AG04449 (cell line): ENCODE measurements at regions not wholly inside any gene's neighbourhood (a gene's known extent, or its start where the extent isn't known, plus 50 kb on each side); places are given as distances from the start of the nearest gene placed in this dataset.

Experiments
- CTCF ChIA-PET: fragments of 350-600 bp; formaldehyde crosslinking; extraction: SDS; loops from one replicate; lab custom pipeline; 2021; ENCODE audit warnings: antibody characterized with exemption; lab: Yijun Ruan, JAX
- POLR2A ChIA-PET: fragments of 400-600, 350-600 bp; formaldehyde crosslinking; extraction: SDS; loops from one replicate; lab custom pipeline; 2020; ENCODE audit warnings: antibody characterized with exemption, inconsistent platforms; lab: Yijun Ruan, JAX
- DNase-seq: peaks from one replicate; pipeline ENCODE4 v3.0.0-alpha.2; 2010; ENCODE audit warnings: low read depth, low spot score
- H3K4me3 ChIP-seq: 2 replicates; pipeline ENCODE4 v1.5.1; 2011; ENCODE audit warnings: low read depth, mild to moderate bottlenecking, control low read depth, low read length
- TF ChIP-seq, protein P1 (sequence below): IDR thresholded peaks from one replicate; pipeline ENCODE4 v1.5.1; 2011; ENCODE audit warnings: mild to moderate bottlenecking, moderate library complexity, low read length, control low read depth, inconsistent platforms; ENCODE audit not compliant: insufficient read depth; ENCODE audit errors: missing control alignments

DNA sequence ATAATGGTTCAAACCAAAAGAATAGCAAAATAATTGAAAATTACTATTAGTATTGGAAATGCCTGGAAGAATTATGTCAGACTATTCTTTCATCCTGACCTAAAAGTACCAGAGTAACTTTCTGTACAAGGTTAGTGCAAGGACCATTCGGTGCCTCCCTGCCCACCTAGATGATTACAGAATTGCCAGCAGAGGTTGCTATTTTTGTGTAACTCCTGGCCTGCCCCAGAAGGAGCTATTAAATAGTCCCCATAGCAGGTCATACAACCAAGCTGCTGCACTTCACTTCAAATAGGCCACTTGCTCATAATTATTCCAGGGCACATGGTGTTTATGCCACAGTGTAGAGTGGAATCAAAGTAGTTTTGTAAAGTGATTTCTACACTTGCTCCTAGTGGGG lies 831.1 kb upstream of the PABPC4L start:
- TF ChIP-seq, protein P1, sequence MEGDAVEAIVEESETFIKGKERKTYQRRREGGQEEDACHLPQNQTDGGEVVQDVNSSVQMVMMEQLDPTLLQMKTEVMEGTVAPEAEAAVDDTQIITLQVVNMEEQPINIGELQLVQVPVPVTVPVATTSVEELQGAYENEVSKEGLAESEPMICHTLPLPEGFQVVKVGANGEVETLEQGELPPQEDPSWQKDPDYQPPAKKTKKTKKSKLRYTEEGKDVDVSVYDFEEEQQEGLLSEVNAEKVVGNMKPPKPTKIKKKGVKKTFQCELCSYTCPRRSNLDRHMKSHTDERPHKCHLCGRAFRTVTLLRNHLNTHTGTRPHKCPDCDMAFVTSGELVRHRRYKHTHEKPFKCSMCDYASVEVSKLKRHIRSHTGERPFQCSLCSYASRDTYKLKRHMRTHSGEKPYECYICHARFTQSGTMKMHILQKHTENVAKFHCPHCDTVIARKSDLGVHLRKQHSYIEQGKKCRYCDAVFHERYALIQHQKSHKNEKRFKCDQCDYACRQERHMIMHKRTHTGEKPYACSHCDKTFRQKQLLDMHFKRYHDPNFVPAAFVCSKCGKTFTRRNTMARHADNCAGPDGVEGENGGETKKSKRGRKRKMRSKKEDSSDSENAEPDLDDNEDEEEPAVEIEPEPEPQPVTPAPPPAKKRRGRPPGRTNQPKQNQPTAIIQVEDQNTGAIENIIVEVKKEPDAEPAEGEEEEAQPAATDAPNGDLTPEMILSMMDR, result no peak
- POLR2A ChIA-PET, result no interaction called here
- CTCF ChIA-PET, result no interaction called here
- DNase-seq, result no peak
- H3K4me3 ChIP-seq, result no peak overlapping the region

DNA sequence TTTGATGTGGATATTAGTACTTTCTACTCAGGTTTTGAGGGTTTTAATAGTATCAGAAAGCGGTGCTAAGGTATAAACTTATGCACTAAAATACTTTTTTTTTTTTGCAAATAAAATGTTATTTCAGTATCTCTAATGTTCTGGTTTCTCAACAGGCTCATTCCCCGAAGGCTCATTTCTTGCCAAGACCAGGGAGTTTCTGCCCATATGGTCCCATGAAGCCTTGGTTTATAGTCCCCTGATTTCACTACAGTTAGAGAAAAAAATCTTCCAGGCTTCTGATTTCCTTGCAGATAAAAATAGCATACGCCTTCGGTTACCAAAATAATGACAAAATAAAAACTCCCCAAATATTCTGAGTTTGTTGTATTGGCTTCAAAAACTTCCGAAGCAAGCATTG lies 814.2 kb upstream of the PABPC4L start:
- ChIA-PET CTCF (no interaction called here), POLR2A (no interaction called here)
- DNase-seq, result no peak
- H3K4me3 ChIP-seq, result no peak overlapping the region
- TF ChIP-seq, protein P1, result no peak

DNA sequence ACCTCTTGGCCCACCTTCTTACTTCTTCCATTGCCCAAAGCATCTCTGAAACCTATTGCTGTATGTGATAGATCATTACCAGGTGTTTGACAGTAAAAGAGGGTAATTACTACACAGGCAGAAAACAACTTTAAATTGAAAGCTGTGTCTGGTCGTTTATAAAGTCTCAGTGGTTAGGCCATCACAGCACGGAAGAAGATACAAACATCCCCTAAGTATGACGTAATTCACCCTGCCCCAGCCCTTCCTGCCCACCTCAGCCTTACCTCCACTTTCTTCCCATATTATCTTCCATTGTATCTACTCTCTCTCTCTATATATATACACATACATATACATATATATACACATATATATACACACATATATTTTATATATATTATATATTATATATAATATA lies 805.8 kb upstream of the PABPC4L start:
- POLR2A ChIA-PET, result no interaction called here
- no peak overlapping the region for H3K4me3 ChIP-seq
- no peak for DNase-seq
- CTCF ChIA-PET, result no interaction called here
- TF ChIP-seq, protein P1, result no peak

DNA sequence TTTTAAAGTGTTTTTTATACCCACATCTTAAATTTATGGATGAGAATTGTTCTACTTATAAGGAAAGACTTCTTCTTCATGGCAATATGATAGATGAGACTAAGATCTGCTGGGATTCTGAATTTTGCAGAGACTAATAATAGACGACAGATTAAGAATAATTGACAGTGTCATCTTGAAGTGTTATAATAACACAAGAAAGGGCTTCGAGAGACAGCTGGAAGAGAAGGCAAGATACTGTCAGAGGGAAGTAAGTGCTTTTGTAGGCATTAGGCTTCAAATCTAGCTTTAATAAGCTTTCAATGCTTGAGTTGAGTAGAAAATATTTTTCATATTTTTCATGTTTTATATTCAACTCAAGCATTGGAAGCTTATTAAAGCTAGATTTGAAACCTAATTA lies 797.6 kb upstream of the PABPC4L start:
- ChIA-PET POLR2A (no interaction called here), CTCF (no interaction called here)
- TF ChIP-seq, protein P1, result no peak
- DNase-seq, result no peak
- no peak overlapping the region for H3K4me3 ChIP-seq

DNA sequence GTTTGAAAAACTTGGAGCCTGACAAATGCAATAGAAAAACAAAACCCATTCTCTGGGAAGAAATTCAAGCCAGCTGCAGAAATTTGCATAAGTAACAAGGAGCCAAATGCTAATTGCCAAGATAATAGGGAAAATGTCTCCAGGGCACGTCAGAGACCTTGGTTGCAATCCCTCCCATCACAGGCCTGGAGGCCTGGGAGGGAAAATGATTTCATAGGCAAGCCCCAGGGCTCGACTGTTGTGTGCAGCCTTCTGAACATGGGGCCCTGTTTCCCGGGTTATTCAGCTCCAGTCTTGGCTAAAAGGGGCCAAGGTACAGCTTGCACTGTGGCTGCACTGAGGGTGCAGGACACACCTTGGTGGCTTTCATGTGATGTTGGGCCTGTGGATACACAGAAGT lies 760.4 kb upstream of the PABPC4L start:
- ChIA-PET CTCF (no interaction called here), POLR2A (no interaction called here)
- no peak overlapping the region for H3K4me3 ChIP-seq
- TF ChIP-seq, protein P1, result no peak
- no peak for DNase-seq

DNA sequence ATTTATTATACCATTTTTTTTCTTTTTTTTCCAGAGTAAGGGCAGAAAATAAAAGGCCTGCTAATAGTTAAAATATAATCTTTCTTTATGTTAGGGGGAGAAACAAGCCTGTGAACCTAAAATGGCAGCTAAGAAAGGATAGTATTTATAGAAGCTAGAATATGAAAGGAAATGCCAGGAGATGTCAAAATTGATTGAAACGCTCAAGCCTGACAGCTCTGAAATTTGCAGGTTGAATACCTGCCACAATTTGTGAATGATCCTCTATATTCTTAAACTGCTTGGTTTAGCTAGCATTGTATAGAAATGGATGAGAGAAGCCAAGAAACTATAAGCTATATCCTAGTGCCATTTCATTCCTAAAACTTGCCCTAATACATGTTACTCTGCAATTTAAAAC lies 757.3 kb upstream of the PABPC4L start:
- TF ChIP-seq, protein P1, result no peak
- no peak for DNase-seq
- CTCF ChIA-PET, result no interaction called here
- no peak overlapping the region for H3K4me3 ChIP-seq
- POLR2A ChIA-PET, result no interaction called here

DNA sequence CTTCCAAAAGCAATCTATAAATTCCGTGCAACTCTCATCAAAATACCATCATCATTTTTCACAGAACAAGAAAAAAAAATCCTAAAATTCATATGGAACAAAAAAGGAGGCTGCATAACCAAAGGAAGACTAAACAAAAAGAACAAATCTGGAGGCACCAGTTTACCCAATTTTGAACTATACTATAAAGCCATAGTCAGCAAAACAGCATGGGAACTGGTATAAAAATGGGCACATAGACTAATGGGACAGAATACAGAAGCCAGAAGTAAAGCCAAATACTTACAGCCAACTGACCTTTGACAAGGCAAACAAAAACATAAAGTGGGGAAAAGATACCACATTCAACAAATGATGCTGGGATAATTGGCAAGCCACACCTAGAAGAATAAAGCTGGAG lies 753.5 kb upstream of the PABPC4L start:
- H3K4me3 ChIP-seq, result no peak overlapping the region
- POLR2A ChIA-PET, result no interaction called here
- DNase-seq, result no peak
- TF ChIP-seq, protein P1, result no peak
- CTCF ChIA-PET, result no interaction called here
